Glutamatergic neuron (in vitro differentiated cells): ENCODE measurements at regions not wholly inside any gene's neighbourhood (a gene's known extent, or its start where the extent isn't known, plus 50 kb on each side); places are given as distances from the start of the nearest gene placed in this dataset.

Experiments used
- DNase-seq: peaks from one replicate; pipeline ENCODE4 v3.0.0; 2022
- H3K27ac Mint-ChIP-seq: one replicate; pipeline ENCODE4 v1.8.0; 2020; ENCODE audit warnings: mild to moderate bottlenecking, mixed read lengths, inconsistent platforms; ENCODE audit not compliant: unreplicated experiment
- H3K27me3 Mint-ChIP-seq: one replicate; pipeline ENCODE4 v1.8.0; 2020; ENCODE audit warnings: mild to moderate bottlenecking, moderate library complexity, mixed read lengths, inconsistent platforms; ENCODE audit not compliant: unreplicated experiment
- H3K36me3 Mint-ChIP-seq: one replicate; pipeline ENCODE4 v1.8.0; 2020; ENCODE audit warnings: mild to moderate bottlenecking, mixed read lengths, inconsistent platforms; ENCODE audit not compliant: unreplicated experiment
- H3K4me1 Mint-ChIP-seq: one replicate; pipeline ENCODE4 v1.8.0; 2020; ENCODE audit warnings: mild to moderate bottlenecking, low read depth, mixed read lengths, inconsistent platforms; ENCODE audit not compliant: unreplicated experiment
- H3K4me3 Mint-ChIP-seq: one replicate; pipeline ENCODE4 v1.8.0; 2020; ENCODE audit warnings: mild to moderate bottlenecking, mixed read lengths, inconsistent platforms; ENCODE audit not compliant: unreplicated experiment
- H3K9me3 Mint-ChIP-seq: one replicate; pipeline ENCODE4 v1.8.0; 2020; ENCODE audit warnings: mild to moderate bottlenecking, moderate library complexity, mixed read lengths, inconsistent platforms; ENCODE audit not compliant: unreplicated experiment
- CTCF ChIP-seq: fragments of 200-600 bp; sonication (generic); IDR thresholded peaks from one replicate; pipeline ENCODE4 v1.5.0; 2021; ENCODE audit not compliant: partially characterized antibody, unreplicated experiment

- peaks cover 12% of the 10 kb centered on the region for H3K36me3 Mint-ChIP-seq
- H3K27me3 Mint-ChIP-seq, result peaks cover 2% of the 10 kb centered on the region
- no peak overlapping the region for H3K4me3 Mint-ChIP-seq
- no peak for TF ChIP-seq CTCF
- no peaks in the 10 kb centered on the region for H3K4me1 Mint-ChIP-seq
- DNase-seq, result no peak
- H3K27ac Mint-ChIP-seq, result no peak overlapping the region
- peaks cover 2% of the 10 kb centered on the region for H3K9me3 Mint-ChIP-seq
Observed at GRCh38 chr22:27347951-27348350, 453.6 kb downstream of the MN1 start.

GRCh38 chr22:27348634-27349033 is 452.9 kb downstream of the MN1 start:
- no peaks in the 10 kb centered on the region for H3K4me1 Mint-ChIP-seq
- peaks cover 2% of the 10 kb centered on the region for H3K9me3 Mint-ChIP-seq
- DNase-seq, result no peak
- no peak overlapping the region for H3K27ac Mint-ChIP-seq
- peaks cover 4% of the 10 kb centered on the region for H3K27me3 Mint-ChIP-seq
- H3K4me3 Mint-ChIP-seq, result no peak overlapping the region
- H3K36me3 Mint-ChIP-seq, result peaks cover 12% of the 10 kb centered on the region
- no peak for TF ChIP-seq CTCF

GRCh38 chr22:27349456-27349855 is 452.1 kb downstream of the MN1 start:
- H3K36me3 Mint-ChIP-seq, result peaks cover 17% of the 10 kb centered on the region
- TF ChIP-seq CTCF, result no peak
- DNase-seq, result no peak
- H3K4me3 Mint-ChIP-seq, result no peak overlapping the region
- H3K27me3 Mint-ChIP-seq, result peaks cover 7% of the 10 kb centered on the region
- H3K27ac Mint-ChIP-seq, result no peak overlapping the region
- H3K9me3 Mint-ChIP-seq, result peaks cover 4% of the 10 kb centered on the region
- no peaks in the 10 kb centered on the region for H3K4me1 Mint-ChIP-seq

- no peak for DNase-seq
- no peaks in the 10 kb centered on the region for H3K4me1 Mint-ChIP-seq
- TF ChIP-seq CTCF, result no peak
- no peak overlapping the region for H3K27ac Mint-ChIP-seq
- H3K36me3 Mint-ChIP-seq, result peaks cover 17% of the 10 kb centered on the region
- peaks cover 4% of the 10 kb centered on the region for H3K9me3 Mint-ChIP-seq
- no peak overlapping the region for H3K4me3 Mint-ChIP-seq
- H3K27me3 Mint-ChIP-seq, result peaks cover 7% of the 10 kb centered on the region
Observed at GRCh38 chr22:27350306-27350705, 451.2 kb downstream of the MN1 start.

GRCh38 chr22:27352426-27352825 is 449.1 kb downstream of the MN1 start:
- Mint-ChIP-seq H3K27me3 (peaks cover 7% of the 10 kb centered on the region), H3K36me3 (peaks cover 32% of the 10 kb centered on the region), H3K4me1 (no peaks in the 10 kb centered on the region), H3K27ac (no peak overlapping the region), H3K4me3 (no peak overlapping the region), H3K9me3 (peaks cover 6% of the 10 kb centered on the region)
- DNase-seq, result no peak
- no peak for TF ChIP-seq CTCF
